GM12878 (cell line): ENCODE measurements at regions not wholly inside any gene's neighbourhood (a gene's known extent, or its start where the extent isn't known, plus 50 kb on each side); places are given as distances from the start of the nearest gene placed in this dataset.

Source experiments
- ATAC-seq: fragments of 200-7000 bp; cut with Tn5 transposase; 3 replicates; pipeline ENCODE4 v1.9.1; 2020; ENCODE audit warnings: mild to moderate bottlenecking, moderate library complexity
- BruUV-seq: library from RNA; stranded (reverse); fragments of 400-500 nt; replicated peaks from 2 replicates; lab custom pipeline; 2021; lab: Mats Ljungman, UMichigan
- CTCF ChIA-PET: fragments of 300-600 bp; sonication (Branson Sonifier 250); formaldehyde crosslinking; extraction: SDS; loops from one replicate; lab custom pipeline; 2021; ENCODE audit warnings: inconsistent platforms; lab: Yijun Ruan, JAX
- POLR2A ChIA-PET: fragments of 350-600 bp; formaldehyde crosslinking; extraction: SDS; loops from one replicate; lab custom pipeline; 2021; ENCODE audit warnings: inconsistent platforms; lab: Charles Lee
- RAD21 ChIA-PET: fragments of 300-600 bp; sonication (Branson Sonifier 250); formaldehyde crosslinking; loops from one replicate; lab custom pipeline; 2023; ENCODE audit warnings: antibody characterized with exemption; ENCODE audit not compliant: unreplicated experiment; lab: Charles Lee
- SMC1A ChIA-PET: fragments of 300-600 bp; sonication (Branson Sonifier 250); formaldehyde crosslinking; loops from one replicate; lab custom pipeline; 2023; ENCODE audit not compliant: unreplicated experiment, uncharacterized antibody; lab: Charles Lee
- DNase-seq: peaks from one replicate; pipeline ENCODE4 v3.0.0-alpha.2; 2011; ENCODE audit warnings: low read depth, low spot score
- FAIRE-seq: peaks from 3 replicates; lab custom pipeline; 2011; peaks lifted over from hg19 to GRCh38; lab: Jason Lieb, UNC
- H2AFZ ChIP-seq: 2 replicates; pipeline ENCODE4 v1.6.0; 2011; ENCODE audit warnings: low read depth, low read length, control low read depth; ENCODE audit not compliant: control insufficient read depth
- H3K27ac ChIP-seq: 2 replicates; pipeline ENCODE4 v1.5.1; 2011; ENCODE audit warnings: control low read depth; ENCODE audit not compliant: control insufficient read depth, insufficient read depth
- H3K27me3 ChIP-seq, 2 experiments: replicated peaks in 1 of 2; 2 replicates each; pipeline versions ENCODE4 v1.6.0 to v1.6.1; 2011; ENCODE audit warnings: low read length in 1 of 2; ENCODE audit not compliant: control insufficient read depth in 2 of 2, insufficient read depth in 2 of 2
- H3K36me3 ChIP-seq, 2 experiments: 2 replicates each; pipeline ENCODE4 v1.5.1; 2011; ENCODE audit warnings: low read length in 1 of 2; ENCODE audit not compliant: control insufficient read depth in 2 of 2, insufficient read depth in 2 of 2
- H3K4me1 ChIP-seq: 2 replicates; pipeline ENCODE4 v1.6.1; 2011; ENCODE audit warnings: mild to moderate bottlenecking, low read length, moderate library complexity, mixed read lengths; ENCODE audit not compliant: control insufficient read depth, insufficient read depth
- H3K4me2 ChIP-seq: 2 replicates; pipeline ENCODE4 v1.6.0; 2011; ENCODE audit warnings: control low read depth; ENCODE audit not compliant: control insufficient read depth, insufficient read depth
- H3K4me3 ChIP-seq: fragments of 200-600 bp; sonication (generic); 2 replicates; pipeline ENCODE4 v1.5.1; 2016
- H3K79me2 ChIP-seq: 2 replicates; pipeline ENCODE4 v1.6.0; 2011; ENCODE audit warnings: low read length; ENCODE audit not compliant: control insufficient read depth, insufficient read depth
- H3K9ac ChIP-seq: 2 replicates; pipeline ENCODE4 v1.8.0; 2011; ENCODE audit warnings: low read length, control low read depth, mixed read lengths; ENCODE audit not compliant: control insufficient read depth, insufficient read depth
- H3K9me3 ChIP-seq: replicated peaks from 3 replicates; pipeline ENCODE4 v1.5.1; 2011; ENCODE audit warnings: mild to moderate bottlenecking, low read length; ENCODE audit not compliant: control insufficient read depth, insufficient read depth
- H4K20me1 ChIP-seq: 2 replicates; pipeline ENCODE4 v1.6.0; 2011; ENCODE audit not compliant: control insufficient read depth, insufficient read depth
- BMI1 ChIP-seq: fragments of 450-650 bp; IDR thresholded peaks from 2 replicates; pipeline ENCODE4 v1.6.1; 2016; ENCODE audit warnings: mild to moderate bottlenecking, moderate library complexity, borderline replicate concordance
- CBX3 ChIP-seq: fragments of 200-600 bp; sonication (generic); IDR thresholded peaks from 2 replicates; pipeline ENCODE4 v1.6.1; 2016; ENCODE audit warnings: low read depth, borderline replicate concordance
- CBX5 ChIP-seq: sonication (generic); IDR thresholded peaks from 2 replicates; pipeline ENCODE4 v1.6.1; 2016; ENCODE audit warnings: low read depth, moderate library complexity, mild to moderate bottlenecking, inconsistent platforms
- CEBPB ChIP-seq, 2 experiments: fragments of 150-350 bp in 1 of 2; IDR thresholded peaks; 2 replicates each; pipeline ENCODE4 v1.6.1; 2012 to 2014; ENCODE audit warnings: low read depth in 2 of 2, low read length in 2 of 2, borderline replicate concordance in 1 of 2, inconsistent platforms in 1 of 2
- CHD1 ChIP-seq: IDR thresholded peaks from 2 replicates; pipeline ENCODE4 v1.6.1; 2012; ENCODE audit warnings: low read depth, low read length, improper control_type of control experiment
- E2F4 ChIP-seq: IDR thresholded peaks from 2 replicates; pipeline ENCODE4 v1.6.1; 2012; ENCODE audit warnings: low read depth, low read length, improper control_type of control experiment
- GABPA ChIP-seq: IDR thresholded peaks from 2 replicates; pipeline ENCODE4 v1.6.1; 2014; ENCODE audit warnings: antibody characterized with exemption, low read depth, mild to moderate bottlenecking, inconsistent platforms
- HSF1 ChIP-seq: fragments of 150-350 bp; IDR thresholded peaks from 2 replicates; pipeline ENCODE4 v1.6.1; 2014; ENCODE audit warnings: mild to moderate bottlenecking, low read depth, low read length
- RAD51 ChIP-seq: fragments of 450-650 bp; IDR thresholded peaks from 2 replicates; pipeline ENCODE4 v1.6.1; 2016; ENCODE audit warnings: moderate library complexity, mild to moderate bottlenecking, inconsistent platforms
- REST ChIP-seq: IDR thresholded peaks from 2 replicates; pipeline ENCODE4 v1.6.1; 2012; ENCODE audit warnings: mild to moderate bottlenecking, low read depth, low read length
- SKIL ChIP-seq: fragments of 450-650 bp; IDR thresholded peaks from 2 replicates; pipeline ENCODE4 v1.6.1; 2017; ENCODE audit warnings: mild to moderate bottlenecking, low read depth, inconsistent platforms; ENCODE audit not compliant: poor library complexity, severe bottlenecking
- SMAD1 ChIP-seq: fragments of 450-650 bp; IDR thresholded peaks from 2 replicates; pipeline ENCODE4 v1.6.1; 2018; ENCODE audit warnings: mild to moderate bottlenecking, low read depth; ENCODE audit not compliant: partially characterized antibody
- SUPT20H ChIP-seq: IDR thresholded peaks from 2 replicates; pipeline ENCODE4 v1.6.1; 2011; ENCODE audit warnings: low read depth, mild to moderate bottlenecking, low read length, moderate library complexity, borderline replicate concordance; ENCODE audit not compliant: control insufficient read depth
- TARDBP ChIP-seq: IDR thresholded peaks from 2 replicates; pipeline ENCODE4 v1.6.1; 2016; ENCODE audit warnings: borderline replicate concordance
- TCF12 ChIP-seq: IDR thresholded peaks from 2 replicates; pipeline ENCODE4 v1.6.1; 2011; ENCODE audit warnings: low read depth, mild to moderate bottlenecking, low read length
- TCF7 ChIP-seq: IDR thresholded peaks from 2 replicates; pipeline ENCODE4 v1.6.1; 2014; ENCODE audit warnings: antibody characterized with exemption, borderline replicate concordance
- WRNIP1 ChIP-seq: IDR thresholded peaks from 2 replicates; pipeline ENCODE4 v1.6.1; 2011; ENCODE audit warnings: low read depth, low read length, improper control_type of control experiment, borderline replicate concordance
- WGBS: methylation state at CpG from one replicate; pipeline ENCODE4 v1.1.6; 2016; ENCODE audit warnings: low lambda C conversion rate; ENCODE audit not compliant: insufficient replicate concordance, insufficient coverage; ENCODE audit errors: missing lambda C conversion rate; 5-methylcytosine and 5-hydroxymethylcytosine counted together
- in situ Hi-C: fragments of 300-500 bp; cut with MboI; formaldehyde crosslinking; loops from 9 replicates; pipeline ENCODE4 v1.14.3; 2018; ENCODE audit warnings: mixed read lengths
- intact Hi-C: fragments of 100-400 bp; cut with micrococcal nuclease; formaldehyde crosslinking; loops from one replicate; pipeline ENCODE4 v1.14.2; 2022; ENCODE audit not compliant: unreplicated experiment

- TF ChIP-seq E2F4 (no peak), RAD51 (no peak), TARDBP (no peak), REST (no peak), WRNIP1 (no peak)
These were observed 121.8 kb upstream of the NUDT7 start (continued) for GRCh38 chr16:77600555-77600954.

GRCh38 chr16:77603656-77604055, 118.7 kb upstream of the NUDT7 start:
- POLR2A ChIA-PET, result no interaction called here
- in situ Hi-C loops, result no loop called here
- H3K9ac ChIP-seq, result no peak overlapping the region
- H3K79me2 ChIP-seq, result no peaks in the 10 kb centered on the region
- no peak for FAIRE-seq
- no peak for DNase-seq
- no peaks in the 10 kb centered on the region for H3K4me1 ChIP-seq
- BruUV-seq, result no TSS peak
- SMC1A ChIA-PET, result no interaction called here
- RAD21 ChIA-PET, result no interaction called here
- H3K27ac ChIP-seq, result no peak overlapping the region
- intact Hi-C loops, result loop anchor here (10.0 kb wide), 1 partner anchor 371 kb away; no protein-coding TSS in a partner anchor
- no peak for ATAC-seq
- no peak overlapping the region for H3K4me3 ChIP-seq
- H3K27me3 ChIP-seq, result no peaks in the 10 kb centered on the region; a peak in 1 of 4 replicates
- H4K20me1 ChIP-seq, result no peaks in the 10 kb centered on the region
- no peaks in the 10 kb centered on the region for H3K36me3 ChIP-seq
- CTCF ChIA-PET, result no interaction called here
- no peak overlapping the region for H2AFZ ChIP-seq
- 3% methylated on average over 2 of the region's 2 CpGs for WGBS
- no peak overlapping the region for H3K4me2 ChIP-seq
- no peaks in the 10 kb centered on the region for H3K9me3 ChIP-seq
- no peak for TF ChIP-seq SKIL
- TF ChIP-seq HSF1, result no peak
- no peak for TF ChIP-seq SUPT20H
- no peak for TF ChIP-seq CBX3
- no peak for TF ChIP-seq CEBPB (IDR thresholded peaks at IDR 0.05; ENCODE audit: borderline replicate concordance in 1 of 2, low read depth in 2 of 2, low read length in 2 of 2)
- TF ChIP-seq SMAD1, result no peak
- no peak for TF ChIP-seq TCF7
- no peak for TF ChIP-seq TCF12
- TF ChIP-seq CBX5, result no peak
- no peak for TF ChIP-seq BMI1
- no peak for TF ChIP-seq GABPA
- TF ChIP-seq CHD1, result no peak
